GM21528 (cell line): ENCODE measurements at regions not wholly inside any gene's neighbourhood (a gene's known extent, or its start where the extent isn't known, plus 50 kb on each side); places are given as distances from the start of the nearest gene placed in this dataset.

Experiments
- ATAC-seq: cut with Tn5 transposase; IDR thresholded peaks from one replicate; pipeline ENCODE4 v1.9.1; 2021; ENCODE audit warnings: mild to moderate bottlenecking, moderate library complexity; ENCODE audit not compliant: unreplicated experiment, low FRiP score

GRCh38 chr1:83775977-83776603, 222.8 kb downstream of the TTLL7 start:
- ATAC-seq, result no peak

- ATAC-seq, result no peak
Observed at GRCh38 chr1:83773059-83773458, 225.9 kb downstream of the TTLL7 start.

- ATAC-seq, result no peak
Observed at GRCh38 chr1:83770319-83770661, 228.6 kb downstream of the TTLL7 start.

- ATAC-seq, result no peak
Observed at GRCh38 chr1:83769594-83770318, 229.2 kb downstream of the TTLL7 start.

- no peak for ATAC-seq
Observed at GRCh38 chr1:83769072-83769471, 229.9 kb downstream of the TTLL7 start.

GRCh38 chr1:83766241-83766691, 232.7 kb downstream of the TTLL7 start:
- ATAC-seq, result no peak

GRCh38 chr1:83765125-83765524, 233.8 kb downstream of the TTLL7 start:
- no peak for ATAC-seq

- no peak for ATAC-seq
Observed at GRCh38 chr1:83764209-83764608, 234.7 kb downstream of the TTLL7 start.

GRCh38 chr1:83763361-83764095, 235.4 kb downstream of the TTLL7 start:
- ATAC-seq, result no peak

- ATAC-seq, result no peak
Observed at GRCh38 chr1:83762416-83762815, 236.5 kb downstream of the TTLL7 start.

GRCh38 chr1:83762039-83762365, 236.9 kb downstream of the TTLL7 start:
- no peak for ATAC-seq

GRCh38 chr1:83761167-83762038, 237.5 kb downstream of the TTLL7 start:
- ATAC-seq, result peak; percentile 99

- ATAC-seq, result no peak
Observed at GRCh38 chr1:83760226-83761021, 238.5 kb downstream of the TTLL7 start.

GRCh38 chr1:83756984-83757717, 241.8 kb downstream of the TTLL7 start:
- ATAC-seq, result no peak

- no peak for ATAC-seq
Observed at GRCh38 chr1:83751602-83752001, 247.3 kb downstream of the TTLL7 start.

- ATAC-seq, result no peak
Observed at GRCh38 chr1:83750201-83750600, 248.7 kb downstream of the TTLL7 start.

- ATAC-seq, result no peak
Observed at GRCh38 chr1:83747853-83748482, 251.0 kb downstream of the TTLL7 start.

GRCh38 chr1:83746234-83746633, 252.7 kb downstream of the TTLL7 start:
- ATAC-seq, result no peak

- ATAC-seq, result no peak
Observed at GRCh38 chr1:83742446-83742845, 256.5 kb downstream of the TTLL7 start.
